NCI-H446 treated with DMSO at 0.1 percent for 48 hours (cell line): ENCODE measurements at regions not wholly inside any gene's neighbourhood (a gene's known extent, or its start where the extent isn't known, plus 50 kb on each side); places are given as distances from the start of the nearest gene placed in this dataset.

Experiments used
- DNase-seq: peaks from one replicate; lab custom pipeline; 2025; lab: John Stamatoyannopoulos, UW

- DNase-seq: no peak
Observed at GRCh38 chr5:115375893-115376292, 79.4 kb upstream of the CCDC112 start.

GRCh38 chr5:115374057-115374775 is 77.8 kb upstream of the CCDC112 start:
- DNase-seq: no peak

- DNase-seq: peak; percentile 68
Observed at GRCh38 chr5:115372146-115372545, 75.7 kb upstream of the CCDC112 start.

- DNase-seq: no peak
Observed at GRCh38 chr5:115369430-115370144, 73.1 kb upstream of the CCDC112 start.

GRCh38 chr5:115366223-115366622 is 69.8 kb upstream of the CCDC112 start:
- peak; percentile 84 for DNase-seq

GRCh38 chr5:115363879-115364278 is 67.4 kb upstream of the CCDC112 start:
- no peak for DNase-seq

- DNase-seq: no peak
Observed at GRCh38 chr5:115360046-115360685, 63.7 kb upstream of the CCDC112 start.

GRCh38 chr5:115355767-115356381 is 59.4 kb upstream of the CCDC112 start:
- no peak for DNase-seq

GRCh38 chr5:115355095-115355494 is 58.6 kb upstream of the CCDC112 start:
- no peak for DNase-seq

GRCh38 chr5:115354246-115354645 is 57.8 kb upstream of the CCDC112 start:
- no peak for DNase-seq

GRCh38 chr5:115352571-115352970 is 56.1 kb upstream of the CCDC112 start:
- DNase-seq: no peak

- no peak for DNase-seq
Observed at GRCh38 chr5:115351356-115352195, 55.1 kb upstream of the CCDC112 start.

- DNase-seq: no peak
Observed at GRCh38 chr5:115350894-115351293, 54.4 kb upstream of the CCDC112 start.

- DNase-seq: peak; percentile 51
Observed at GRCh38 chr5:115349001-115349817, 52.8 kb upstream of the CCDC112 start.

- DNase-seq: no peak
Observed at GRCh38 chr5:115348175-115348574, 51.7 kb upstream of the CCDC112 start.
